CMK (cell line): ENCODE measurements at regions not wholly inside any gene's neighbourhood (a gene's known extent, or its start where the extent isn't known, plus 50 kb on each side); places are given as distances from the start of the nearest gene placed in this dataset.
"Not testable (repeated sequence)": the region's sequence is repeated elsewhere in the genome, so short reads cannot be mapped to it uniquely, and the experiment has no call there.

ENCODE experiments used
- DNase-seq: peaks from one replicate; pipeline ENCODE4 v3.0.0-alpha.2; 2010; ENCODE audit warnings: low read depth

GRCh38 chr2:215654148-215654819 lies 218.4 kb upstream of the FN1 start:
- DNase-seq = no peak

DNA sequence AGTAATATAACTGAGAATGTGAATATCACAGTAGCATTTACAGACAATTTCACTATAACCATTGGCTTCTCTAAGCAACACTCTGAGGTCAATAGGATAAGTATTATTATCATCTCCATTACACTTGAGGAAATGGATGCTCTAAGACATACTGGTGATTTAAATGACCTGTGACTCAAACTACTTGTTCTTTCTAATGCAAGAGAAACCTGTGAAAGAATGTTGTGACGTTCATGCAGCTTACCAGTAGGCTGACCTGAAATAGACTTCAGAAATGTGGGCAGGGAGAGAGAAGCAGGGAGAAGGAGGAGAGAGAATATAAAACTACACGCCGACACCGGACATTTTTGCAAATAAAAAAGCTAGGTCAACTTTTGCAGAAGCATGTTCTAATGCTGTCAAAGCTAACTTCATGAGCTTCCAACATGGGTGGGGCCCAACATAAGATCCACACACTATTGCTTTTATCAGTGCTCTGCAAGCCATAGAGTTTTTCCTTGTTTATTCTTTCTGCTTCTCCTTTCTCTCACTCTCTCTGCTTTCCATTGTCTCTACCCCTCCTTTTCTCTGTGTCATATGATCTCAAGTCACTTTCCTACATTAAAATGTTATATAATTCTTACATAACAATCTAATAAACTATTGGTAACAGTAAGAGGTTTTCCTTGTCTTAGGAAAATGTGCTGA lies 217.6 kb upstream of the FN1 start:
- DNase-seq = no peak

GRCh38 chr2:215652388-215652787 lies 216.5 kb upstream of the FN1 start:
- DNase-seq = no peak

DNA sequence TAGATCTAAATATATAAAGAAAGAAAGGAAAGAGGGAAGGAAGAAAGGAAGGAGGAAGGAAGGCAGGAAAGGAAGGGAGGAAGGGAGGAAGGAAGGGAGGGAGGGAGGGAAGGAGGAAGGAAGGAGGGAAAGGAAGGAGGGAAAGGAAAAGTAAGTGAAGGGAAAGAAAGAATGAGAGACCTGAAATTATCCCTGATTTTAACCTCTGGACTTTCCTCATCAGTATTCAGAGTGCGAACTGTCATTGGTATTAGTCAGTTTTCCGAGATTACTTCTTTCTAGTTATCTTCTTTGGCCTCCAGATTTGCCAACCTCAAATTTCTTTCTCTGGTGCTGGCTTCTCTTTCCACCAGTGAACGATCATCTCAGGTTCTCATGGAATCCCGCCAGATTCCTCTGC lies 215.5 kb upstream of the FN1 start:
- no peak for DNase-seq

DNA sequence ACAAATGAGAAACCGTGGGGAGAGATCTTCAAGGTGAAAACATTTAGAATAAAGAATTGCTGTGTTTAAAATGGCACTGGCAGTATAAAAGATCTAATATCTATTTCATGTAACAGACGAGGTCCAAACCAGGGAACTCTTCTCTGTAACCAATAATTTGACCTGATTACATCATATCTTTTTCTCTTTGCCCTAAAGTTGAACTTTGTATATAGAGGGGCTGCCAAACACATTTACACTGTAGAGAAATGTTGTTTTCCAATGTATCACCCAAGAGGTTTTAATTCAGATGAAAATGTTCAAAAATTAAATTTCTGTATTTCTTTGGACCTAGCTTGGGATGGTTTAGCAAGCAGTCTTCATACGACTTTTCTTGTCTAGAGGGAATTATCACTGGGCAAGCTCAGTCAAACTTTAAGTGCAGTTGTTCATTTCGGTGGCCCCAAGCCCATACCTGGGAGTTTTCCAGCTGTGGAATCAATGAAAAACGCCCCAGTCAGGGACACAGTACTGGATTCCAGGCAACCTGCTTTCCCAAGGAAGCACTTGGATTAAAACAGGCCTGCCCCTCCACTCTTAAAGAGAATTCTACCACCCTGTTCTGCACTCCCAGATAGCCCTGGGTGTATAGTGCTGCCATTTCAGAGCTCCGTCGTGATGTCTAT lies 208.5 kb upstream of the FN1 start:
- DNase-seq = no peak

DNA sequence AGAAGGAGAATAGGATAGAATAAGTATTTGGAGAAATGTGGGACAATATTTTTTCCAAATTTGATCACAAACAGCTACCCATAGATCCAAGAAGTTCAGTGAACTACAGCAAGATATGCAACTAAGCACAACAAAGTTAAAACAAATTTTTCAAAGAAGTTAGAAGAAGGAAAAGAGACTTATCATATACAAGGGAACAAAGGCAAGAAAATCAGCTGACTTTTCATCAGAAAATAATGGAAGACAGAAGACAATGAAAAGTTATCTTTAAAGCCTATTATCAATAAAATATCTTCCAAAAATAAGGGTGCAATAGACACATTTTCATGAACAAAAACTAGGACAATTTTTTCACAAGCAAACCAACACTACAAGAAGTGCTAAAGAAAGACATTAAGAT lies 202.8 kb upstream of the FN1 start:
- DNase-seq = no peak

GRCh38 chr2:215637651-215638050 lies 201.8 kb upstream of the FN1 start:
- DNase-seq = no peak

DNA sequence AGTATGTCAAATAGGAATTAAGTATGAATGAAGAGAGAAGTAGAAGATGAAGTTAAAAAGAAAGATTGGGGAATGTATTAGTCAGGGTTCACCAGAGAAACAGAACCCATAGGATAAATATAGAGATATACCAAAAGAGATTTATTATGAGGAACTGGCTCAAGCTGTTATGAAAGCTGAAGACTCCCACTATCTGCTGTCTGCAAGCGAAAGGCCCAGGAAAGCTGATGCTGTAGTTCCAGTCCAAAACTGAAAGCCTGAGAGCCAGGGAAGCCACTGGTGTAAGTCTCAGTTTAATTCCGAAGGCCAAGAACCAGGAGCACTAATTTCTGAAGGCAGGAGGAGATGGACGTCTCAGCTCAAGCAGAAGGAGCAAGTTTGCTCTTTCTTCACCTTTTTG lies 200.9 kb upstream of the FN1 start:
- DNase-seq = no peak

DNA sequence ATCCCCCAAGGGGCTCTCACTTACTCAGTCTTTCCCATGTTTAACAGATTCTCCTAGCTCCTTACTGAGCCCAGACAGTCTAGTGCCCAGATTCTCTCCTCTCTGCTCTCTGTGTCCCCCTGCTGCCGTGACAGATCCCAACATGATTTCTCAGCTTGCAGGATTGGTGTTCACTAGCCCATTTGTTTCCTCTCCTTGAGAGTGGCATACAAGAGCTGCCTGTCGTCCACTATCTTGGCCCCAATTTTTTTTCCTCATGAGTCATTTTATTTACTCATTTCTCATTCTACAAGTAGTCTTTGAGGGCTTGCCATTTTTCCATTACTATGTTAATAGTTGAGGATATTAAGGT lies 199.9 kb upstream of the FN1 start:
- no peak for DNase-seq

DNA sequence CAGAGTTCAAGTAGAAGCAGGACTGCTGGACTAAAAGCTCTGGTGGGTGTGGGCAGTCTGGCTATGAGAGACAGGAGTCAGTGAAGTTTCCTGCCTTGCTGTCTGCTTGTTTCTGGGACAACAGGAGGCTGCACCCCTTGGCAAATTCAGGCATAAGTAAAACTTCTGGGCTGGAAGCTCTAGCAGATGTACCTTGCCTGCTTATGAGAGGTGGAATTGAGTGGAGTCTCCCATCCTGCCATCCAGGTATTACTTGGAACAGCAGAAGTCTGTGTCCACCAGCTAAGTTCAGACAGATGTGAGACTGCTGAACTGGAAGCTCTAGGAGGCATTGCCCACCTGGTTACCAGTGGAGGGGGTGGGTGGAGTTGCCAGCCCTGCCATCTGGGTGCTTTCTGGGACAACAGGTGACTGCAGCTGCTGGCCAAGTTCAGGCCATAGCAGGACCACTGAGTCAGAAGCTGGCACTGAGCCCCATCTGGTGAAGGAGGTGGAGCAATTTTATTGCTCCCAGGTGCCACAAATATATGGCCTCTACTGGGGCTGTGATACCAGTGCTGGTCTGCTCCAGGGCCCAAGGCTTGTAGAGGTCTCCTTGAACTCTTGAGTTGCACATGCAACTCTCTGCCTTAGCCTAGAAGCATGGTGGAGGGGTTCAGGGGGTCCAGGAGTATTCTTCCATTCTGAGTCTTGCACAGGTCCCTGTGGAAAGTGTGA lies 199.4 kb upstream of the FN1 start:
- DNase-seq = no peak

GRCh38 chr2:215633360-215633759 lies 197.5 kb upstream of the FN1 start:
- DNase-seq = no peak

GRCh38 chr2:215631696-215632095 lies 195.8 kb upstream of the FN1 start:
- no peak for DNase-seq

DNA sequence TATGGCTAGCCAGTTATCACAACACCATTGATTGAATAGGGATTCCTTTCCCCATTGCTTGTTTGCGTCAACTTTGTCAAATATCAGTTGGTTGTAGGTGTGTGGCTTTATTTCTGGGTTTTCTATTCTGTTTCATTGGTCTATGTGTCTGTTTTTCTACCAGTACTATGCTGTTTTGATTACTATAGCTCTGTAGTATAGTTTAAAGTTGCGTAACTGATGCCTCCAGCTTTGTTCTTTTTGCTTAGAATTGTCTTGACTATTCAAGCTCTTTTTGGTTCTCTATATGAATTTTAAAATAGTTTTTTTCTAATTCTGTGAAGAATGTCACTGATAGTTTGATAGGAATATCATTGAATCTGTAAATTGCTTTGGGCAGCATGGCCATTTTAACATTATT lies 194.9 kb upstream of the FN1 start:
- not testable (repeated sequence) for DNase-seq

- no peak for DNase-seq
Measured at GRCh38 chr2:215627771-215628170, 191.9 kb upstream of the FN1 start.

- DNase-seq = no peak
Measured at GRCh38 chr2:215626812-215627281, 191.0 kb upstream of the FN1 start.

- no peak for DNase-seq
Measured at GRCh38 chr2:215626063-215626462, 190.2 kb upstream of the FN1 start.

DNA sequence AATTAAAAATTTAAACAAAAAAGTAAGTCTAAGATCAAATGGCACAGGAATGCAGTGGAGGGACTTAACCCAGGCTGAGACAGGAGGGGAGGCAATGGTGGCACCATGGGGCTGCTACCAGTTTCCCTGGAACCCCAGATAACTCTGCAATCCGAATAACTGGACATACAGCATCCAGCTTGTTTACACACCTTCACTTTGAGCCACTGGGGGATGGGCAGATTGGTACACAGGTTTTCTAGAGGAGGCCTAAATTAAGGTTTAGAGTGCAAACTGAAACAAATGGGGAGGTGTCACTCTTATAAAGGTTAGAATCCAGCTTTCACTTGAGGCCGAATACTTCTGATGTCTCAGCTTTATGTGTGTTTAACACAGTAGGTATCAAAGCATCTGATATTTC lies 189.3 kb upstream of the FN1 start:
- DNase-seq = no peak

DNA sequence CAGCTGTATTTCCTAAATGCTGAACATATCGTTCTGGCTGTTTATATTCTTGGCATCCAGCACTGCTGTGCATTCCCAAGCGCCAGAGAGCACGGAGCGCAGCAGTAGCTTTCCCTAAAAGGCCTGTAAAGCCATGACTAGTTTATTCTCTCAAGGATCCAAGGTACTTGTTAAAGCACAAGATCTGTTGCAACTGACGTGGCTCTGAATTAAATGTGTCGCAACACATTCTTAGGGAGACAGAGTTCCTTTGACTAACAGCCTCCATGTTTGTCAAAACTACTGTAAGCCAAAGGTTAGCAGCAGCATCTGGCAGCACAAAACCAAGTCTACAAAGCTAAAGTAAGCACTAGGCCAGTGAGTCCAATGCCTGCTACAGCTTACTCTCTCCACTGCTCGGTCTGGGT lies 188.6 kb upstream of the FN1 start:
- no peak for DNase-seq

- DNase-seq = no peak
Measured at GRCh38 chr2:215622837-215623236, 187.0 kb upstream of the FN1 start.

- no peak for DNase-seq
Measured at GRCh38 chr2:215621381-215621780, 185.5 kb upstream of the FN1 start.

DNA sequence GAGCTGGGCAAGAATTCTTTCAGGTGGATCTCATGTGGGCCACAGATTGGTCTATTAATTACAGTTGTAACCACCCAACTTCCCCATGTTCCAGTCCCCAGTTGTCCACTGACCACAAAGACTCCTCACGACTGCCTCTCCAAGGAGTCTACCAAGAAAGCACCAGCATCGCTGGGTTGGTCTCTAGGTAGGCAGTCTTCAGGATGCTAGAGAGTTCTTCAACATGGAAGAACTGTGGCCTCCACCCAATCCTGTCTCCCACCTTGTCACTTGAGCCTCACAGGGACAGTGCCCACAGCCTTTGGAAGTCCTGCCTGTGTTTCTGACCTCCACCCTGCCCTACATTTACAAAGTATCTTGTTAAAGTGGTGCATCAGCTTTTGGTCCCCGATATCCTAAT lies 184.7 kb upstream of the FN1 start:
- DNase-seq = no peak

DNA sequence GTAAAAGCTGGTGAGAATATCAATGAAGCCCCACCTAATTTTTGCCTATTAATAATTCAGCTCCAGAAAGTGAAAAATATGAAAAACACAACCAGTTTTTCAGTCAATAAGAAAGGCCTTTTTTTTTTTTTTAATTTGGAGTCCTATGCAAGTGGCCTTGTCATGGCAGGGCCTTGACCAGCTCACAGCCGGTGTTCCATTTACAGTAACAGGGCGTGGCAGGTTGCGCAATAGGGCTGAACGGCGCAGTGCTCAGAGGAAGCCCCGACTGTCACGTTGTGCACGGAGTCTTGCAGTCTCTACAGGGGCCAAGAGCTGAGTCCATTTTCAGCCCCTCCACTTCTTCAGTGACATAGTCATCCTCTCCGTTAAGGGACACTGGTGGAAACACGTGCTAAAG lies 184.1 kb upstream of the FN1 start:
- DNase-seq = no peak
